Activated gamma-delta T cell treated with Interleukin-2 at 50 U/mL for 16 hours (primary cell): ENCODE measurements at regions not wholly inside any gene's neighbourhood (a gene's known extent, or its start where the extent isn't known, plus 50 kb on each side); places are given as distances from the start of the nearest gene placed in this dataset.
A peak's percentile ranks its signal among the peaks of the same experiment; 100 is the strongest.

Experiments
- DNase-seq: peaks from one replicate; pipeline ENCODE4 v3.0.0-alpha.2; 2020

DNA sequence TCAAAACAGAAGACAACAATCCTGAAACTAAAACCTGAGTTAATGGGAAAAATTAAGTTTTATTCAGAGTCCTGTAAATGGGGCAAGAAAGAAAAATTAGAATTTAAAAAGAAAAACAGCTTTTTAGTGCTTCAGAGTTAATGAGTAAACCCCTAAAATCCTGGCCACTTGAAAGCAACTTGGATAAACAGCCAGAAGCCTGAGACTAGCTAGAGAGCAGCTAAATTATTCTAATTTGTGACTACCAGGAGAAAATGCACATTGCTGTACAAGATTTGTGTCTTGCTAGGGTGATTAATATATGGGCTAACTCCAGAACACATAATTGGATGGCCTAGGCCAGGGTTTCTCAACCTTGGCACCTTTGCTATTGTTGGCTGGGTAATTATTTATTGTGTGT, 62.4 kb upstream of the ARG1 start:
- no peak for DNase-seq

DNA sequence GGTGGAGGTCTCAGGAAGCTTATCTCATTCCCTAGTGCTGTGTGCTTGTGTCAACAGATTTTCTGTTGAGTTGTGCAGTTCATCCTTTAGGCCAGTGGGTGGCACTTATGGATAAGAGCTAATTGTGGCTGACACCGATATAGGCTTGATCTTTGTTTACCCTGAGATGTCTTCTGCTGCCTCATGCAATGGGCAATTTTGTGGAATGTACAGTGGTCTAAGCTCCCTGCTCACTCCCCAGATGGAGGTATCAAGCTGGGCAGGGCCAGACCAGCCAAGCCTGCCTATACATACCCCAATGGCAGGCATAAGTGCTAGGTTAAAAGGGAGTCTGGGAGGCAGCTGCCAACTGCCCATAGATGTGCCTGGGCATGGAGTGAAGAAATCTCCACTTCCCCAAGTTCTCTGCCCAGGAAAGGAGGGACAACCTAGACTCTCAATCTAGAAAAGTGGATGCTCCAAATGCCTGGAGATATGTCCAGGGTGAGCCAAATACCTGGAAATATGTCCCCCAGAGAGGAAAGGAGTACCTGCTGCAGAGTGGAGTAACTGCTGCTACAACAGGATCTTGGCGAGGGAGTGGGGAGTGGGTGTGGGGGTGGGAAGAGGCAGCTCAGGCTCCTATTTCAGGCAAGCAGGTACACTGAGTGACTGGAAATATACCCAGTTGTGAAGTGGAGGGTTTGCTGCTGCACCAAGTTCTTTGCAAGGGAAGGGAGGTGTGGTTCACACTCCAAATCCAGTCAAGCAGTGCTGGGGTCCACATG, 53.2 kb upstream of the ARG1 start:
- DNase-seq: peak; percentile 26
